LNCAP (cell line): ENCODE measurements at regions not wholly inside any gene's neighbourhood (a gene's known extent, or its start where the extent isn't known, plus 50 kb on each side); places are given as distances from the start of the nearest gene placed in this dataset.

Experiments
- CTCF ChIP-seq: fragments of 450-650 bp; IDR thresholded peaks from 2 replicates; pipeline ENCODE4 v1.5.1; 2017; ENCODE audit warnings: mild to moderate bottlenecking

- no peak for TF ChIP-seq CTCF
Measured at GRCh38 chr4:170526471-170526870, 436.7 kb upstream of the AADAT start.

- no peak for TF ChIP-seq CTCF
Measured at GRCh38 chr4:170522427-170522970, 432.7 kb upstream of the AADAT start.

GRCh38 chr4:170497689-170498088, 407.9 kb upstream of the AADAT start:
- TF ChIP-seq CTCF, result no peak

- no peak for TF ChIP-seq CTCF
Measured at GRCh38 chr4:170497112-170497511, 407.4 kb upstream of the AADAT start.

GRCh38 chr4:170491981-170492380, 402.2 kb upstream of the AADAT start:
- no peak for TF ChIP-seq CTCF

GRCh38 chr4:170476351-170476750, 386.6 kb upstream of the AADAT start:
- TF ChIP-seq CTCF, result no peak

- no peak for TF ChIP-seq CTCF
Measured at GRCh38 chr4:170465429-170465828, 375.7 kb upstream of the AADAT start.

- no peak for TF ChIP-seq CTCF
Measured at GRCh38 chr4:170464614-170465197, 374.9 kb upstream of the AADAT start.
